IMR-90 (cell line): ENCODE measurements at regions not wholly inside any gene's neighbourhood (a gene's known extent, or its start where the extent isn't known, plus 50 kb on each side); places are given as distances from the start of the nearest gene placed in this dataset.
A peak's percentile ranks its signal among the peaks of the same experiment; 100 is the strongest.

Experiments
- ATAC-seq: fragments of 200-7000 bp; cut with Tn5 transposase; 2 replicates; pipeline ENCODE4 v1.9.1; 2020; ENCODE audit warnings: low read depth, mild to moderate bottlenecking, moderate library complexity
- BruUV-seq: library from RNA; stranded (reverse); fragments of 400-500 nt; replicated peaks from 2 replicates; lab custom pipeline; 2021; lab: Mats Ljungman, UMichigan
- CTCF ChIA-PET: fragments of 300-600 bp; formaldehyde crosslinking; extraction: SDS; loops from one replicate; lab custom pipeline; 2021; ENCODE audit warnings: antibody characterized with exemption; lab: Yijun Ruan, JAX
- POLR2A ChIA-PET: fragments of 300-600 bp; sonication (Branson Sonifier 250); formaldehyde crosslinking; loops from one replicate; lab custom pipeline; 2022; ENCODE audit warnings: antibody characterized with exemption; ENCODE audit not compliant: unreplicated experiment; lab: Charles Lee
- DNase-seq: peaks from one replicate; pipeline ENCODE4 v3.0.0; 2013
- H2AFZ ChIP-seq: replicated peaks from 2 replicates; pipeline ENCODE3; 2013; ENCODE audit warnings: low read length, mild to moderate bottlenecking; ENCODE audit not compliant: poor library complexity
- H2AK5ac ChIP-seq: 2 replicates; pipeline ENCODE4 v1.6.1; 2013; ENCODE audit warnings: low read depth, low read length, inconsistent platforms
- H2AK9ac ChIP-seq: replicated peaks from 2 replicates; pipeline ENCODE3; 2013; ENCODE audit warnings: mild to moderate bottlenecking, low read depth, low read length, moderate library complexity; ENCODE audit not compliant: poor library complexity
- H2BK120ac ChIP-seq: 2 replicates; pipeline ENCODE4 v1.6.1; 2013; ENCODE audit warnings: low read depth, low read length, inconsistent platforms
- H2BK15ac ChIP-seq: 3 replicates; pipeline ENCODE4 v1.6.1; 2013; ENCODE audit warnings: low read depth, low read length, inconsistent platforms
- H2BK20ac ChIP-seq: 2 replicates; pipeline ENCODE4 v1.6.1; 2013; ENCODE audit warnings: low read depth, mild to moderate bottlenecking, inconsistent platforms, low read length, moderate library complexity
- H2BK5ac ChIP-seq: 2 replicates; pipeline ENCODE4 v1.6.1; 2013; ENCODE audit warnings: mild to moderate bottlenecking, low read depth, low read length, inconsistent platforms; ENCODE audit not compliant: poor library complexity, severe bottlenecking
- H3K14ac ChIP-seq: replicated peaks from 2 replicates; pipeline ENCODE4 v1.6.1; 2013; ENCODE audit warnings: low read depth, low read length, inconsistent platforms
- H3K18ac ChIP-seq: 2 replicates; pipeline ENCODE4 v1.6.1; 2013; ENCODE audit warnings: low read depth, low read length, control low read depth
- H3K23ac ChIP-seq: 2 replicates; pipeline ENCODE4 v1.6.1; 2013; ENCODE audit warnings: low read depth, low read length, inconsistent platforms
- H3K27ac ChIP-seq: 2 replicates; pipeline ENCODE4 v1.5.1; 2013; ENCODE audit warnings: mild to moderate bottlenecking, control low read depth, low read length; ENCODE audit not compliant: insufficient read depth
- H3K27me3 ChIP-seq: 2 replicates; pipeline ENCODE4 v1.6.1; 2013; ENCODE audit warnings: low read length; ENCODE audit not compliant: control insufficient read depth, insufficient read depth
- H3K36me3 ChIP-seq: 2 replicates; pipeline ENCODE4 v1.6.1; 2013; ENCODE audit warnings: low read length, mixed read lengths; ENCODE audit not compliant: control insufficient read depth, insufficient read depth
- H3K4ac ChIP-seq: 2 replicates; pipeline ENCODE4 v1.6.1; 2013; ENCODE audit warnings: low read depth, low read length, inconsistent platforms
- H3K4me1 ChIP-seq: 2 replicates; pipeline ENCODE4 v1.6.1; 2013; ENCODE audit warnings: low read length, mixed read lengths; ENCODE audit not compliant: control insufficient read depth, insufficient read depth
- H3K4me2 ChIP-seq: 2 replicates; pipeline ENCODE4 v1.6.1; 2013; ENCODE audit warnings: low read depth, mild to moderate bottlenecking, control low read depth, low read length, moderate library complexity
- H3K4me3 ChIP-seq: 2 replicates; pipeline ENCODE4 v1.5.1; 2013; ENCODE audit warnings: low read depth, mild to moderate bottlenecking, control low read depth, low read length, moderate library complexity; ENCODE audit not compliant: insufficient read depth
- H3K56ac ChIP-seq: 2 replicates; pipeline ENCODE4 v1.6.1; 2013; ENCODE audit warnings: low read length, inconsistent platforms; ENCODE audit not compliant: insufficient read depth; ENCODE audit errors: extremely low read depth
- H3K79me1 ChIP-seq, 2 experiments: 2 replicates each; pipeline ENCODE4 v1.6.1; 2013; ENCODE audit warnings: low read length in 2 of 2, inconsistent platforms in 1 of 2, low read depth in 1 of 2
- H3K9ac ChIP-seq: 2 replicates; pipeline ENCODE4 v1.6.1; 2013; ENCODE audit warnings: low read depth, low read length, control low read depth
- H3K9me1 ChIP-seq: 2 replicates; pipeline ENCODE4 v1.6.1; 2013; ENCODE audit warnings: low read length, inconsistent platforms; ENCODE audit not compliant: insufficient read depth
- H3K9me3 ChIP-seq: 2 replicates; pipeline ENCODE4 v1.6.1; 2013; ENCODE audit warnings: low read length; ENCODE audit not compliant: control insufficient read depth, insufficient read depth
- H4K20me1 ChIP-seq: 2 replicates; pipeline ENCODE4 v1.6.1; 2013; ENCODE audit warnings: low read length, inconsistent platforms; ENCODE audit not compliant: insufficient read depth
- H4K5ac ChIP-seq: 2 replicates; pipeline ENCODE4 v1.6.1; 2013; ENCODE audit warnings: mild to moderate bottlenecking, low read depth, low read length, control low read depth
- H4K8ac ChIP-seq, 2 experiments: 2 replicates each; pipeline ENCODE4 v1.6.1; 2013; ENCODE audit warnings: low read depth in 2 of 2, low read length in 2 of 2, control low read depth in 1 of 2, inconsistent platforms in 1 of 2
- H4K91ac ChIP-seq: 2 replicates; pipeline ENCODE4 v1.6.1; 2013; ENCODE audit warnings: low read depth, low read length, inconsistent platforms; ENCODE audit not compliant: insufficient read depth
- CEBPB ChIP-seq: IDR thresholded peaks from 2 replicates; pipeline ENCODE4 v1.6.1; 2012; ENCODE audit warnings: low read depth, low read length, improper control_type of control experiment
- CHD1 ChIP-seq: IDR thresholded peaks from 2 replicates; pipeline ENCODE4 v1.6.1; 2012; ENCODE audit warnings: low read depth, low read length, improper control_type of control experiment
- FOS ChIP-seq: fragments of 150-350 bp; IDR thresholded peaks from 2 replicates; pipeline ENCODE4 v1.6.1; 2016; ENCODE audit warnings: low read depth, low read length
- MAZ ChIP-seq: IDR thresholded peaks from 2 replicates; pipeline ENCODE4 v1.6.1; 2012; ENCODE audit warnings: low read depth, mild to moderate bottlenecking, low read length, improper control_type of control experiment, moderate library complexity, borderline replicate concordance
- MXI1 ChIP-seq: IDR thresholded peaks from 2 replicates; pipeline ENCODE4 v1.6.1; 2012; ENCODE audit warnings: low read depth, mild to moderate bottlenecking, low read length, moderate library complexity, borderline replicate concordance
- NFE2L2 ChIP-seq: fragments of 150-350 bp; IDR thresholded peaks from 2 replicates; pipeline ENCODE4 v1.6.1; 2016; ENCODE audit warnings: low read depth, mild to moderate bottlenecking, low read length
- POLR2A ChIP-seq: IDR thresholded peaks from 2 replicates; pipeline ENCODE4 v1.6.1; 2012; ENCODE audit warnings: mild to moderate bottlenecking, low read depth, low read length
- RAD21 ChIP-seq: IDR thresholded peaks from 2 replicates; pipeline ENCODE4 v1.6.1; 2012; ENCODE audit warnings: low read length, improper control_type of control experiment
- RCOR1 ChIP-seq: IDR thresholded peaks from 2 replicates; pipeline ENCODE4 v1.6.1; 2012; ENCODE audit warnings: mild to moderate bottlenecking, low read length, improper control_type of control experiment; ENCODE audit not compliant: insufficient replicate concordance
- RFX5 ChIP-seq: IDR thresholded peaks from 2 replicates; pipeline ENCODE4 v1.8.0; 2012; ENCODE audit warnings: low read depth, mild to moderate bottlenecking, low read length, moderate library complexity
- SMC3 ChIP-seq: fragments of 150-350 bp; IDR thresholded peaks from 2 replicates; pipeline ENCODE4 v1.6.1; 2016; ENCODE audit warnings: low read depth, mild to moderate bottlenecking, antibody characterized with exemption, low read length, moderate library complexity
- WGBS, 2 experiments: methylation state at CpG; one replicate each; pipeline versions ENCODE4 v1.1.5 to v1.1.7; 2013; ENCODE audit warnings: missing lambda C conversion rate in 2 of 2; ENCODE audit not compliant: insufficient read length in 1 of 2; ENCODE audit errors: extremely low coverage in 2 of 2; 5-methylcytosine and 5-hydroxymethylcytosine counted together
- dilution Hi-C: fragments of 300-500 bp; cut with HindIII; formaldehyde crosslinking; loops from one replicate; pipeline ENCODE4 v1.14.3; 2018; ENCODE audit warnings: low sequenced_read_pairs; ENCODE audit not compliant: unreplicated experiment
- in situ Hi-C: fragments of 300-500 bp; cut with MboI; formaldehyde crosslinking; loops from 3 replicates; pipeline ENCODE4 v1.14.3; 2019; ENCODE audit warnings: low sequenced_read_pairs, inconsistent platforms, mixed read lengths
- intact Hi-C: fragments of 100-400 bp; cut with micrococcal nuclease; formaldehyde crosslinking; loops from 2 replicates; pipeline ENCODE4 v1.10.0; 2022
- TF ChIP-seq, protein P1 (sequence below): conservative IDR thresholded peaks from 2 replicates; pipeline ENCODE4 v1.5.1; 2012; ENCODE audit warnings: mild to moderate bottlenecking, low read depth, low read length, improper control_type of control experiment
- TF ChIP-seq, protein P2 (sequence below): fragments of 150-350 bp; IDR thresholded peaks from 2 replicates; pipeline ENCODE4 v1.6.1; 2017; ENCODE audit warnings: mild to moderate bottlenecking, antibody characterized with exemption, low read length, low read depth
- TF ChIP-seq, protein P3 (sequence below): fragments of 150-350 bp; IDR thresholded peaks from 2 replicates; pipeline ENCODE4 v1.6.1; 2016; ENCODE audit warnings: low read depth, mild to moderate bottlenecking, low read length, moderate library complexity, borderline replicate concordance

DNA sequence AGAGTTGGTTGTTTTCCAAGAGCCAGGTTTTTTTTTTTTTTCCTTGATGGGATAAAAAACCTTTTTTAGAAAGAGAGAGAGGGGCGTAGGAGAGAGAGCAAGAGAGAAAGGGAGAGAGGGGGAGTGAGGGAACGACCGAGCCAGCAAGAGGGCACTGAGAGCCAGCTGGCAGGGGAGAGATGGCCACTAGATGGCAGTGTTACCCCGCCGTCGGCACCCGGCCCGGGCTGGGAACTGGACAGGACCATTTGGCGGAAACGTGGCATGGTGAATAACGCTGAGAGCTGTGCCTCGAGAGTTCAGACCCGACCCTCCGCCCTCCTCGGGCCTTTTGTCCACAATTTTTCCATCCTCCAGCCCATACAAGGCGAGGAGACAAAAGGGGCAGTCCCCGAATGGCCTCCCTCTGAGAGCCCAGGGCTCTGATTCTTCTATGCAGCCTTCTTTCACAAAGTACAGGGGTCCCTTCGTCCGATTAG lies 286.7 kb upstream of the VRK2 start:
- no peaks in the 10 kb centered on the region for H3K9me3 ChIP-seq
- H2BK5ac ChIP-seq, result no peak overlapping the region
- DNase-seq (peak; percentile 64), ATAC-seq (peak; percentile 100)
- ChIA-PET POLR2A (interaction anchor here (0.5 kb wide), 1 partner anchor 73 kb away, joined by 4 read pairs; no protein-coding TSS in a partner anchor), CTCF (interaction anchor here (0.5 to 1.6 kb wide), 8 partner anchors 9 to 1213 kb away, joined by 3 to 5 read pairs (median 4); no protein-coding TSS in a partner anchor)
- peak overlapping the region; percentile 67 for H2AK9ac ChIP-seq
- peak overlapping the region; percentile 39; the same call in 1 of the 2 replicates for H4K91ac ChIP-seq
- H3K4me2 ChIP-seq, result peak overlapping the region; percentile 84
- no TSS peak for BruUV-seq
- no peak overlapping the region for H4K8ac ChIP-seq
- H3K27ac ChIP-seq, result no peak overlapping the region
- H3K27me3 ChIP-seq, result no peaks in the 10 kb centered on the region
- H2BK120ac ChIP-seq, result peak overlapping the region; percentile 37; the same call in 1 of the 2 replicates
- H3K9me1 ChIP-seq, result no peaks in the 10 kb centered on the region
- H3K4me1 ChIP-seq, result no peaks in the 10 kb centered on the region
- no peak overlapping the region; the same call in 1 of the 2 replicates for H3K4me3 ChIP-seq
- WGBS, 2 experiments, result 2% methylated on average over 7 of the region's 19 CpGs; no CpG with 5 or more reads in 1 of the 2 experiments
- H3K4ac ChIP-seq, result no peak overlapping the region
- no peak overlapping the region for H2BK20ac ChIP-seq
- no peak overlapping the region for H2AK5ac ChIP-seq
- no peaks in the 10 kb centered on the region for H3K79me1 ChIP-seq
- H4K5ac ChIP-seq, result no peak overlapping the region
- H3K56ac ChIP-seq, result no peak overlapping the region; the same call in 1 of the 2 replicates
- H3K14ac ChIP-seq, result peak overlapping the region; percentile 52; the same call in 1 of the 2 replicates
- H3K9ac ChIP-seq, result no peak overlapping the region
- in situ Hi-C loops (loop anchor here (25.0 kb wide), 1 partner anchor 927 kb away; no protein-coding TSS in a partner anchor), intact Hi-C loops (loop anchor here (1.0 to 5.0 kb wide), 4 partner anchors 146 to 922 kb away; no protein-coding TSS in a partner anchor), dilution Hi-C loops (no loop called here)
- no peak overlapping the region for H2BK15ac ChIP-seq
- H4K20me1 ChIP-seq, result no peaks in the 10 kb centered on the region
- H3K18ac ChIP-seq, result no peak overlapping the region
- TF ChIP-seq, protein P1, sequence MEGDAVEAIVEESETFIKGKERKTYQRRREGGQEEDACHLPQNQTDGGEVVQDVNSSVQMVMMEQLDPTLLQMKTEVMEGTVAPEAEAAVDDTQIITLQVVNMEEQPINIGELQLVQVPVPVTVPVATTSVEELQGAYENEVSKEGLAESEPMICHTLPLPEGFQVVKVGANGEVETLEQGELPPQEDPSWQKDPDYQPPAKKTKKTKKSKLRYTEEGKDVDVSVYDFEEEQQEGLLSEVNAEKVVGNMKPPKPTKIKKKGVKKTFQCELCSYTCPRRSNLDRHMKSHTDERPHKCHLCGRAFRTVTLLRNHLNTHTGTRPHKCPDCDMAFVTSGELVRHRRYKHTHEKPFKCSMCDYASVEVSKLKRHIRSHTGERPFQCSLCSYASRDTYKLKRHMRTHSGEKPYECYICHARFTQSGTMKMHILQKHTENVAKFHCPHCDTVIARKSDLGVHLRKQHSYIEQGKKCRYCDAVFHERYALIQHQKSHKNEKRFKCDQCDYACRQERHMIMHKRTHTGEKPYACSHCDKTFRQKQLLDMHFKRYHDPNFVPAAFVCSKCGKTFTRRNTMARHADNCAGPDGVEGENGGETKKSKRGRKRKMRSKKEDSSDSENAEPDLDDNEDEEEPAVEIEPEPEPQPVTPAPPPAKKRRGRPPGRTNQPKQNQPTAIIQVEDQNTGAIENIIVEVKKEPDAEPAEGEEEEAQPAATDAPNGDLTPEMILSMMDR, result peak; percentile 91
- TF ChIP-seq FOS, result no peak
- no peak for TF ChIP-seq CHD1
- TF ChIP-seq, protein P2, sequence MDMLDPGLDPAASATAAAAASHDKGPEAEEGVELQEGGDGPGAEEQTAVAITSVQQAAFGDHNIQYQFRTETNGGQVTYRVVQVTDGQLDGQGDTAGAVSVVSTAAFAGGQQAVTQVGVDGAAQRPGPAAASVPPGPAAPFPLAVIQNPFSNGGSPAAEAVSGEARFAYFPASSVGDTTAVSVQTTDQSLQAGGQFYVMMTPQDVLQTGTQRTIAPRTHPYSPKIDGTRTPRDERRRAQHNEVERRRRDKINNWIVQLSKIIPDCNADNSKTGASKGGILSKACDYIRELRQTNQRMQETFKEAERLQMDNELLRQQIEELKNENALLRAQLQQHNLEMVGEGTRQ, result no peak
- no peak for TF ChIP-seq CEBPB
- TF ChIP-seq RCOR1, result no peak
- no peak for TF ChIP-seq POLR2A
- TF ChIP-seq RFX5, result no peak; the same call in 1 of the 2 replicates
- TF ChIP-seq RAD21, result peak; percentile 92
- no peak for TF ChIP-seq NFE2L2
- no peak for TF ChIP-seq MAZ
- peak; percentile 70 for TF ChIP-seq SMC3
- no peak for TF ChIP-seq MXI1
- TF ChIP-seq, protein P3, sequence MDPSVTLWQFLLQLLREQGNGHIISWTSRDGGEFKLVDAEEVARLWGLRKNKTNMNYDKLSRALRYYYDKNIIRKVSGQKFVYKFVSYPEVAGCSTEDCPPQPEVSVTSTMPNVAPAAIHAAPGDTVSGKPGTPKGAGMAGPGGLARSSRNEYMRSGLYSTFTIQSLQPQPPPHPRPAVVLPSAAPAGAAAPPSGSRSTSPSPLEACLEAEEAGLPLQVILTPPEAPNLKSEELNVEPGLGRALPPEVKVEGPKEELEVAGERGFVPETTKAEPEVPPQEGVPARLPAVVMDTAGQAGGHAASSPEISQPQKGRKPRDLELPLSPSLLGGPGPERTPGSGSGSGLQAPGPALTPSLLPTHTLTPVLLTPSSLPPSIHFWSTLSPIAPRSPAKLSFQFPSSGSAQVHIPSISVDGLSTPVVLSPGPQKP, result no peak
- no peaks in the 10 kb centered on the region for H3K36me3 ChIP-seq
- H2AFZ ChIP-seq, result peak overlapping the region; percentile 93
- H3K23ac ChIP-seq, result no peak overlapping the region
